GM10266 (cell line): ENCODE measurements at regions not wholly inside any gene's neighbourhood (a gene's known extent, or its start where the extent isn't known, plus 50 kb on each side); places are given as distances from the start of the nearest gene placed in this dataset.
"Not testable (repeated sequence)": the region's sequence is repeated elsewhere in the genome, so short reads cannot be mapped to it uniquely, and the experiment has no call there.

Source experiments
- DNase-seq: peaks from one replicate; pipeline ENCODE4 v3.0.0; 2012; ENCODE audit errors: extremely low spot score
- CTCF ChIP-seq: IDR thresholded peaks from 2 replicates; pipeline ENCODE4 v1.5.1; 2012; ENCODE audit warnings: mild to moderate bottlenecking, low read depth; ENCODE audit not compliant: control insufficient read depth, insufficient read depth; ENCODE audit errors: missing control alignments

GRCh38 chrX:2559124-2559523 lies 58.3 kb upstream of the DHRSX start:
- DNase-seq = no peak
- TF ChIP-seq CTCF = no peak

- TF ChIP-seq CTCF = no peak
Observed at GRCh38 chrX:2554891-2555290, 54.1 kb upstream of the DHRSX start.

GRCh38 chrX:2554066-2554465 lies 53.3 kb upstream of the DHRSX start:
- not testable (repeated sequence) for DNase-seq

More at GRCh38 chrX:2554891-2555290, 54.1 kb upstream of the DHRSX start:
- DNase-seq = no peak

- no peak for DNase-seq
- TF ChIP-seq CTCF = no peak
Observed at GRCh38 chrX:2552621-2553201, 51.9 kb upstream of the DHRSX start.

- DNase-seq = no peak
Observed at GRCh38 chrX:2550328-2551020, 49.7 kb upstream of the DHRSX start.

More at GRCh38 chrX:2550328-2551020, 49.7 kb upstream of the DHRSX start:
- no peak for TF ChIP-seq CTCF
